ENCODE measurements at regions not wholly inside any gene's neighbourhood (a gene's known extent, or its start where the extent isn't known, plus 50 kb on each side); places are given as distances from the start of the nearest gene placed in this dataset.
A peak's percentile ranks its signal among the peaks of the same experiment; 100 is the strongest.
"Not testable (repeated sequence)": the region's sequence is repeated elsewhere in the genome, so short reads cannot be mapped to it uniquely, and the experiment has no call there.

DNA sequence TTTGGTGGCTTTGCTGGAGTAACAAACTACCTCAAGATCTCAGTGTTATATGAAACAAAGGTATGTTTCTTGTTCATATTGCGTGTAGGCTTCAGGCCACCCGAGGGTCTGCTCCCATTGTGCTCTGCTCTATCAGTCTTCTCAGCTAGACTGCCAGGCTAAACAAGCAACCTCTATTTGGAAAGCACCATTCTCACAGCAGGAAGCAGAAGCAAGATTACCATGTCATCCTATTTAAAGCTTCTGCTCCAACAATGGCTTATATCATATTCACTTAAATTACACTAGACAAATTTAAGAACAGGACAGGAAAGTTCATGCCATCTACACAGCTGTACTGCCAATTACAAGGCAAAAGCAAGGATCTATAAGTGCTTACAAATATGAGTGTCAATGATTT is 385.8 kb downstream of the PPARGC1A start:
- no peak for DNase-seq

GRCh38 chr4:23500894-23501449 is 388.9 kb downstream of the PPARGC1A start:
- DNase-seq: no peak

DNA sequence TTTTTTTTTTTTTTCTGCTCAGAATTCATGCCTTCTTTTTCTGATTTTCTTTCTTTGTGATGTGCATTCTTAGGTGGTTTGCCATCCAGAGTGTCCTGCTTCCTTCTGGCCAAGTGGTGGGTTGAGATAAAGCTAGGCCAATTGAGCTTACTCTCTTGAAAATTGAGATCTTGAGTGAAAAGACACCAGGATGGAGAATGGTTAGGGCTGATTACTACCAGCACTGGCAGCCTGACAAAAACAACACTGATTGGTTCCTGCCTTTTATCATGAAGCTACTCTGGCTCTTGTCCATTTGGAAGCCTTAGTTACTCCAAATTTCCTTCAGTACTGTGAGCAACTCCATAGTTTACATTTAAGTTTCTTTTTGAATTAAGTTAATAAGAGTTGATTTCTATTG is 404.0 kb downstream of the PPARGC1A start:
- no peak for DNase-seq

DNA sequence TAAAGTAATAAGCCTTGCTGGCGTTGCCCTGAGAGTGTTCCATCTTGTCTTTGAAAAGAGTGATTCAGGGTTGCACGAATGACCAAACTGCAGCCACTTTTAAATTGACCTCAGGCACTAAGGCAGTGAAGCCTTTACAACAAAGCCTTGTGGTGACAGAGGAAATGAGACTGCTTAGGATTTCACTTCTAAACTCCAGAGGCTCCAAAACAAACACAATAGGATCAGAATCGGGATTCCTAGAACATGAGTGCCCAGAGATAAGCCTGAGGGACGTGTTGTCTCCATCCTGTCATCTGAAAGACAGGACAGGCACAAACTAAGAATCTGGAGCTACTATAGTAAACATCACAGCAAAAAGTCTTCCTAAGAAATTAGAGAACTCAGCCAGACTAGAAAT is 405.2 kb downstream of the PPARGC1A start:
- DNase-seq: peak in 1 of 2 experiments; percentile 1

DNA sequence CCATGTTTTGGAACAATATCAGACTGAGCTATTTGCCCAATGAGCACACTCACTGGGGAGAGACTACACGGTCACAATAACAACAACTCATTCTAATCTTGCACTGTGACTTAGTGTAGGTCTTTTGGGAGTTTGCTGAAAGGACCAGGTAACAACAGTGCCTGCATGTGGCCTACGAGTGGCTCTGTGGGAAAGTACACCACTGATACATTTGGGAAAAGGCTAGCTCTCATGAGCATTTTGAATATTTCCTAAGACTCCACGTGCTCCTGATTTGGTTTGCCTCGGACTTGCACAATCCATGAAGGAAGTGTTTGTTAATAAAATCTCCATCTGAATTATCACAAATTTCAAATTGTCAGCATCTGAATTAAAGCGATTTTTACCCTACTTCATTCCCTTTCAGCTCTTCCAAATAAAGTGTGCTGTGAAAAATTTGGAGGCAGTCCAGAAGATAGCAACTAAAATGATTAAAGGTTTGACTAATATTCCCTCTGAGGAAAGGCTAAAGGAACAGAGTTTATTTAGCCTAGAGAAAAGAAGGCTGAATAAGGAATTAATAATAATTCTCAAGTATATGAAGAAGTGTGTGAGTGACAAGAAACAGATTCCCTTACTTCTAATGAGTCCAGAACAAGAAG is 406.4 kb downstream of the PPARGC1A start:
- DNase-seq: no peak

DNA sequence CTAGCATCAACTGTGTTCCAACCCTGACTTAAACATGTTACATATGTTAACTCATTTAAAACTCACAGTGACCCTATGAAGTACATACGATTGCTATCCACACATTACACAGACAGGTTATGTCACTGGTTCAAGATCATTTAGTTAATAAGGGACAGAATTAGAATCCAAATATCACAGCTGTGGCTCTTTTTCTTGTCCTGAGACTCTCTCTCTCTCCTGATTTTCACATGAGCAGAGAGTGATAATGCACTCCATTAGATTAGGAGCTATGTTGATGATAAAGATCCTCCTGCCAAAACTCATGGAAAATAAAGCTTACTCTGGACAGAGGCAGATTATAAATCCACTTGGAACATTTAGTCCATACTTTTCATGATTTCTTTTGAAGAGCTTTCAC is 408.3 kb downstream of the PPARGC1A start:
- no peak for DNase-seq

DNA sequence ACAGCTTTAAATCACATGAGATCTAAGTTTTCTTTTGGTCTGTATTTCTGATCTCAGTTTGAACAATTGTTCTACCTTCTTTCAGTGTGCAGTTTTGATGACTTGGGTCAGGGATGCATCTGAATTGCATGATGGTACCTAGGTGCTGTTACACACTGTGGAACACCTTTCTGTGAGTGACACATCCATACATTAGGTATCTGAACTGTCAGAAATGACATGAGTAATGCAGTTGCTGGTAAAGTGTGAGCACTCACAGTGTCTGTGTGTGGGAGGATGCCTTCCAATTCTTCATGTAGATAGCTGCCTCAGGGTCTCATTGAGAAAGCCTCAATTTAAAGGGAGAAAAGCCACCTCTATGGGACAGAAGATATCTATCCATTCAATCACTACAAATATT is 411.9 kb downstream of the PPARGC1A start:
- no peak for DNase-seq

- DNase-seq: no peak
Observed at GRCh38 chr4:23476515-23477090, 413.2 kb downstream of the PPARGC1A start.

DNA sequence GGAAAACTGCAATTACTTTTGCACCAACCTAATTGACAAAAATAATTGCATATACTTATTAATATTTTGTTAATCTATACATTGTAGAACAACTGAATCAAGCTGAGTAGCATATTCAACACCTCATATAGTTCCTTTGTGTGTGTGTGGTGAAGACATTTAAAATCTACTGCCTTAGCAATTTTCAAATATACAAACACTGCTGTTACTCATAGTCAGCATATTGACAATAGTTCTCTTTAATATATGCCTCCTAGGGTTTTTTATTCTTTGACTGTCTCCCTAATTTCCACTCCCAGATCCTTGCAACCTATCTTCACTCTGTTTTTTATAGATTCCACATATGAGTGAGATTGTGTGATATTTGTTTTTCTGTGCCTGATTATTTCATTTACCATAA is 426.8 kb downstream of the PPARGC1A start:
- DNase-seq: no peak

- DNase-seq: no peak
Observed at GRCh38 chr4:23458054-23458453, 431.8 kb downstream of the PPARGC1A start.

DNA sequence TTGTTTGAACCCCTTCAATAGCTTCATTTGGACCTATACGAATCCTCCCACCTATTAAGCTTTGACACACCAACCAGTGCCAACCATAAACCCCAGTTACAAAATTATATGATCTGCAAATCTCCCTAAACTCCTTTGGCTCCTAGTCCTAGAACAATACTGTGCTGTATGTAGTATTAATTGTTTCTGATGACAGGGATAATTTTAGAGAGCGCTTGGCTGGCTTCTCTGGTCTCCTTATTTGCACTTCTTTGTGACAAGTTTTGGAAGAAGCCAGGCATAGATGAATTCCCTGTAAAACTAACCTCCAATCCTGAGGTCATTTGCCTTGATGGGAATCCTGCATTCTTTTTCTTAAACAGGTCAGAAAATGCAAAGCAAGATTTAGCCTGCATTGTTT is 433.0 kb downstream of the PPARGC1A start:
- DNase-seq: no peak

DNA sequence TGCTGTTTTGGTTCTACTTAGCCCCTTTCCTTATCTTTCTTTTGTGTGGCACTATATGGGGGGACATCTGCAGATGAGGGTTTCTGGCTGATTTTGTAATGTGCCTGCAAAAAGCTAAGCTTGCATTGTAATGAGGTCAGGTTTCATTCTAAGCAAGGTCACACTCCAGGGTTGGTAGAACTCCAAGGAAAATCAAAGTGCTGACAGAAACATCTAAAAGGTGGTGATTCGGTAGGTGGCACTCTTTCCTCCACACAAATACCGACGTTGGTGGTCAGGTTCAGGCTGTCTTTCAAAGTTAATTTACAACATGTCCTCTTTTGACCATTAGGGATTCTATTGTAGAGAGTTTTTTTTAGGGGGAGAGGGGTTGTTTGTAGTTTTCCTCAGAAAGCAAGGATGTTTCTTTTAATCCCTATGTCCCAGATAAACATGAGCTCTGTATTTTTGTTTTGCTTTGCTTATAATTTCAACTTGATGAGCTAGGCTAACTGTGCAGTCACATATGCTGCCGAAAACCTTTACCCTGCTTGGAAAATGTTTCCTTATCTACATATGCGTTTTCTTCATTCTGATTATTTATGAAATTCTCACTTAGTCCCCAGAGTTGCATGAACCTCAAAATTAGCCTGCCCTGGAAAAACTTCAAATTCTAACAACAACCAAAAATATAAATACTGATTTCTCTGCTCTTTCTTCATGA is 434.2 kb downstream of the PPARGC1A start:
- DNase-seq: no peak

- DNase-seq: no peak
Observed at GRCh38 chr4:23441530-23442069, 448.2 kb downstream of the PPARGC1A start.

DNA sequence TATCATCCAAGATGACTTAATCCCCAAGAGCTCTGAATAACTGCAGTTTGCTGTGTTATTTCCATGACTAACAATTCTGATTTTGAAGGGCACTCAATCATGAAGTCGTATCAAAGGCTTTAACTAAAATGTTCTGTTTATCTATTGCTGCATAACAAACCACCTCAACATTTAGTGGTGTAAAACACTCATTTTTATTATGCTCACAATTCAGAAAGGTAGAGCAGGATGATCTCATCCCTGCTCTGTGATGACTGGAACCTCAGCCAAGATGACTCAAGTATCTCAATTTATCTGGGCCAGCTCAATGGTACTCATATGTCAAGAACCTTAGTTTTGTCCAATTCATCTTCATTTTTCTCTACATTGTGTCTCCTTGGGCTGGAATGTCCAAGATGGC is 451.1 kb downstream of the PPARGC1A start:
- no peak for DNase-seq

DNA sequence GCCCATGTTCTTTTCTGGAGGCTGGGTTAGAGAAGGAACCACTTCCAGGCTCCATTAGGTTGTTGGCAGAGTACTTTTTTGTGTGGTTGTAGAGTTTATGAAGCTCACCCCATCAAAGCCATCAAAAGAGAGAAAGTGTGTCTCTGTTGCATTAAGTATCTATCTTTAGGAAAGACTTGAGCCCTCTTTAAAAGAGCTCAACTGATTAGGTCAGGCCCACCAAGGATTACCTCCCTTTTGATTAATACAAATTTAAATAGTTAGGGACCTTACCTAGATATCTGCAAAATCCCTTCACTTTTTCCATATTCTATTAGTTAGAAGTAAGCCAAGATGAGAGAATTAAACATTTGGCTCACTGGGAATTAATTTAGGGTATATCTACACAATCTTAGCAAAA is 460.4 kb downstream of the PPARGC1A start:
- no peak for DNase-seq

DNA sequence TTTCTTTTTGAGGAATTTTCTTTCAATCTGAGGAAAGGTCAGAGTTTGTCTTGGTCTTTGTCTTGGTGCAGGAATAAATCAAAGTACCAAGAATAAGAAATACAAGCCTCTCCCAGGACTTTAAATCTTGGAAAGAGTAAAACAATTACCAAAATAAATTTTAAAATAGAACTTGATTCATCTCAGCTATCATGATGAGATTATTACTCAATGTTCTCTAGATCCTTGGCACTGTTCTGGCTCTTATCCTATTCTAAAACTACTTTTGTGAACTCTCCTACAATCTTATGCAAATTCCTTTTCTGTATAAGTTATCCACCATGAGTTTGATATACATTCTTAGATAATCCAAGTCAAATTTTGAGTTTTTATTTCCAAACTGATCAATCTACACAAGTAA is 464.3 kb downstream of the PPARGC1A start:
- DNase-seq: no peak

GRCh38 chr4:23423540-23423939 is 466.3 kb downstream of the PPARGC1A start:
- no peak for DNase-seq

DNA sequence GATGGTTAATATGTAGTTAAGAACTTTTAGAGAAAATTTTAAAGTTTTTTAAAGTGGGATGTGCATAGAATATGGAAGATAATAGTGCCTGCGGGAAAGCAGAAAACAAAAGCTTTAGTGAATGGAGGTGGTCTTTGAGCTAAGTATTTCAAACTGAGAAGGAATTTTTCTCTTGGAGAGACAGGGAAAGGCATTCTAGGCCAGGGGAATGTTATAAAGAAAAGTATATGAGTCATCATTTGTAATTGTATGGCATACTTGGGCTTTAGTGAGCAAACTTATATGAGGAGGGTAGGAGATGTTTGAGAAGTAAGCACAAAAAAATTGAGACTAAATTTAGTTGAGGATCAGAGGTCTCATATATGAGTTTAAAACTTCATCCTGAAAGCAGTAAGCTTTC is 467.0 kb downstream of the PPARGC1A start:
- no peak for DNase-seq

GRCh38 chr4:23413631-23414030 is 476.2 kb downstream of the PPARGC1A start:
- DNase-seq: no peak

GRCh38 chr4:23412701-23413100 is 477.1 kb downstream of the PPARGC1A start:
- no peak for DNase-seq

GRCh38 chr4:23408913-23409312 is 480.9 kb downstream of the PPARGC1A start:
- not testable (repeated sequence) for DNase-seq

- DNase-seq: no peak
Observed at GRCh38 chr4:23401572-23401971, 488.3 kb downstream of the PPARGC1A start.

- DNase-seq: no peak
Observed at GRCh38 chr4:23392860-23393458, 496.9 kb downstream of the PPARGC1A start.

- no peak for DNase-seq
Observed at GRCh38 chr4:23390246-23390645, 499.6 kb downstream of the PPARGC1A start.

Data from SW 1271 (cell line).